NT2/D1 (cell line): ENCODE measurements at regions not wholly inside any gene's neighbourhood (a gene's known extent, or its start where the extent isn't known, plus 50 kb on each side); places are given as distances from the start of the nearest gene placed in this dataset.

ENCODE experiments used
- YY1 ChIP-seq: IDR thresholded peaks from 2 replicates; pipeline ENCODE4 v1.6.1; 2011; ENCODE audit not compliant: insufficient read length, insufficient read depth
- ZNF274 ChIP-seq: IDR thresholded peaks from 2 replicates; pipeline ENCODE4 v1.6.1; 2011; ENCODE audit warnings: mild to moderate bottlenecking, low read depth, low read length

DNA sequence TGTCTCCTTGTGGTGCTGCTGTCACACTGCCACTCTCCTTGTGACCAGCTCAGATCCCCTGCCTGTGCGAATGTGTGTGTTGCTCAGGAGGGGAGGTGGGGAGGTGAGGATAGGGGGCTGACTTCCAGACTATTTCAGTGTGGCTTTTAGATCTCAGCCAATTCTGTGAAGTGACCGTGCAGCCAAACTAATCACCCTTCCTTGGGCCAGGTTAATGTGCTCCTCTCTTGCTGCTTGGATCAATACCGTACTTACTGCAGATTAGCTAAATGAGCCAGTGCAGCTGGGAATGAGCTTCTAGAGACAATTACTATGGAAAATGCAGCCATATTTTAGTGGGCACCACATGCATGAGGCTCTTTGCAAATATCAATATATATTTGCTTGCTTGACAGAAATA, 206.0 kb downstream of the MELK start:
- TF ChIP-seq ZNF274: no peak
- no peak for TF ChIP-seq YY1
